H1 (cell line): ENCODE measurements at regions not wholly inside any gene's neighbourhood (a gene's known extent, or its start where the extent isn't known, plus 50 kb on each side); places are given as distances from the start of the nearest gene placed in this dataset.

Experiments
- ATF2 ChIP-seq: IDR thresholded peaks from 2 replicates; pipeline ENCODE4 v1.6.1; 2012; ENCODE audit warnings: low read length, inconsistent platforms
- BRCA1 ChIP-seq: IDR thresholded peaks from 2 replicates; pipeline ENCODE4 v1.6.1; 2012; ENCODE audit warnings: low read depth, low read length, improper control_type of control experiment
- CTCF ChIP-seq, 3 experiments: IDR thresholded peaks; 1 replicate in 2 of 3; 2 replicates in 1 of 3; pipeline versions ENCODE4 v1.5.1 to v1.6.1; 2011; ENCODE audit warnings: low read length in 3 of 3, mild to moderate bottlenecking in 3 of 3, inconsistent platforms in 2 of 3, low read depth in 1 of 3, moderate library complexity in 1 of 3; ENCODE audit not compliant: insufficient read depth in 1 of 3; ENCODE audit errors: control extremely low read depth in 1 of 3
- EP300 ChIP-seq, 2 experiments: IDR thresholded peaks; 1 replicate in 1 of 2; 2 replicates in 1 of 2; pipeline ENCODE4 v1.6.1; 2011 to 2012; ENCODE audit warnings: low read depth in 2 of 2, low read length in 2 of 2, mild to moderate bottlenecking in 2 of 2, borderline replicate concordance in 1 of 2, inconsistent platforms in 1 of 2, moderate library complexity in 1 of 2
- EZH2 ChIP-seq: fragments of 200-600 bp; sonication (generic); IDR thresholded peaks from 2 replicates; pipeline ENCODE4 v1.7.1; 2012; ENCODE audit warnings: low read depth, mild to moderate bottlenecking, moderate library complexity, low read length, inconsistent platforms; ENCODE audit not compliant: severe bottlenecking
- GTF2F1 ChIP-seq: IDR thresholded peaks from 2 replicates; pipeline ENCODE4 v1.6.1; 2012; ENCODE audit warnings: low read depth, low read length, improper control_type of control experiment, borderline replicate concordance
- HDAC2 ChIP-seq, 2 experiments: fragments of 300-600 bp in 1 of 2; sonication (generic) in 1 of 2; IDR thresholded peaks; 2 replicates each; pipeline ENCODE4 v1.6.1; 2011 to 2012; ENCODE audit warnings: low read depth in 2 of 2, low read length in 2 of 2, mild to moderate bottlenecking in 2 of 2, moderate library complexity in 2 of 2, borderline replicate concordance in 1 of 2, inconsistent platforms in 1 of 2
- KDM1A ChIP-seq: fragments of 200-600, 300-600 bp; sonication (generic); IDR thresholded peaks from 2 replicates; pipeline ENCODE4 v1.7.1; 2016; ENCODE audit warnings: mild to moderate bottlenecking, low read length, borderline replicate concordance
- MAX ChIP-seq: IDR thresholded peaks from 2 replicates; pipeline ENCODE4 v1.6.1; 2012; ENCODE audit warnings: inconsistent platforms
- RFX5 ChIP-seq: IDR thresholded peaks from 2 replicates; pipeline ENCODE4 v1.6.1; 2011; ENCODE audit warnings: low read depth, low read length, improper control_type of control experiment, borderline replicate concordance
- RNF2 ChIP-seq: fragments of 200-900, 300-1000 bp; sonication (generic); IDR thresholded peaks from 2 replicates; pipeline ENCODE4 v1.7.1; 2016; ENCODE audit warnings: borderline replicate concordance, low read depth, mild to moderate bottlenecking, antibody characterized with exemption, low read length; ENCODE audit not compliant: poor library complexity, severe bottlenecking; ENCODE audit errors: missing control alignments
- SAP30 ChIP-seq: fragments of 300-600 bp; sonication (generic); IDR thresholded peaks from 2 replicates; pipeline ENCODE4 v1.7.1; 2012; ENCODE audit warnings: low read length, moderate library complexity, mild to moderate bottlenecking, inconsistent platforms; ENCODE audit not compliant: insufficient read depth, insufficient replicate concordance

- TF ChIP-seq RNF2 (no peak), RFX5 (no peak), GTF2F1 (no peak), MAX (no peak), HDAC2 (IDR thresholded peaks at IDR 0.05; ENCODE audit: borderline replicate concordance in 1 of 2, low read depth in 2 of 2, low read length in 2 of 2) (no peak), ATF2 (no peak), BRCA1 (no peak), CTCF (IDR thresholded peaks at IDR 0.05; ENCODE audit: control extremely low read depth in 1 of 3, insufficient read depth in 1 of 3, low read depth in 1 of 3, low read length in 3 of 3) (no peak), EZH2 (no peak), EP300 (IDR thresholded peaks at IDR 0.05; ENCODE audit: borderline replicate concordance in 1 of 2, low read depth in 2 of 2, low read length in 2 of 2) (no peak), KDM1A (no peak), SAP30 (no peak)
These were observed 232.4 kb upstream of the KLF14 start for GRCh38 chr7:130966246-130967009.
